Retinal pigment epithelial cell (primary cell): ENCODE measurements at regions not wholly inside any gene's neighbourhood (a gene's known extent, or its start where the extent isn't known, plus 50 kb on each side); places are given as distances from the start of the nearest gene placed in this dataset.

Source experiments
- DNase-seq: peaks from one replicate; pipeline ENCODE4 v3.0.0-alpha.2; 2010; ENCODE audit warnings: low read depth
- H3K4me3 ChIP-seq: 2 replicates; pipeline ENCODE4 v1.5.1; 2011; ENCODE audit warnings: mild to moderate bottlenecking, low read length, control low read depth, moderate library complexity
- TF ChIP-seq, protein P1 (sequence below): conservative IDR thresholded peaks from 2 replicates; pipeline ENCODE4 v1.5.1; 2011; ENCODE audit warnings: low read depth, low read length, control low read depth, inconsistent platforms

DNA sequence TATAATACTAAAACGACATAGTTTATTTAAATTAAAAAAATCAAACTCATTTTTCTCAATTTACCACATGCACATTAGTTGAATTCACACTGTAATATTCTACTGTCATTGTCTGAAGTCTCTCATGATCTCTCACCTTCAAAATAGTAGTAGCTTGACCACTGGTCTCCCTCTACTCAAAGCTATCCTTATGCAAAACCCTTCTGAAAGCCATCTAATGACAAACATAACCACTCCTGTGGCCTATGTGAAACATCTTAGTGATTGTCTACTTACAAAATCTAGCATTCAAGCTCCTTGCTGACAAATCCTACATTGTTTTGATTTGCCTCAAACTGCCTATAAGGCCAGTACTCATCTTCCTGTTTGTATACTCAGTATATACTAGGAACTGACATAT lies 606.0 kb upstream of the GHITM start:
- TF ChIP-seq, protein P1, sequence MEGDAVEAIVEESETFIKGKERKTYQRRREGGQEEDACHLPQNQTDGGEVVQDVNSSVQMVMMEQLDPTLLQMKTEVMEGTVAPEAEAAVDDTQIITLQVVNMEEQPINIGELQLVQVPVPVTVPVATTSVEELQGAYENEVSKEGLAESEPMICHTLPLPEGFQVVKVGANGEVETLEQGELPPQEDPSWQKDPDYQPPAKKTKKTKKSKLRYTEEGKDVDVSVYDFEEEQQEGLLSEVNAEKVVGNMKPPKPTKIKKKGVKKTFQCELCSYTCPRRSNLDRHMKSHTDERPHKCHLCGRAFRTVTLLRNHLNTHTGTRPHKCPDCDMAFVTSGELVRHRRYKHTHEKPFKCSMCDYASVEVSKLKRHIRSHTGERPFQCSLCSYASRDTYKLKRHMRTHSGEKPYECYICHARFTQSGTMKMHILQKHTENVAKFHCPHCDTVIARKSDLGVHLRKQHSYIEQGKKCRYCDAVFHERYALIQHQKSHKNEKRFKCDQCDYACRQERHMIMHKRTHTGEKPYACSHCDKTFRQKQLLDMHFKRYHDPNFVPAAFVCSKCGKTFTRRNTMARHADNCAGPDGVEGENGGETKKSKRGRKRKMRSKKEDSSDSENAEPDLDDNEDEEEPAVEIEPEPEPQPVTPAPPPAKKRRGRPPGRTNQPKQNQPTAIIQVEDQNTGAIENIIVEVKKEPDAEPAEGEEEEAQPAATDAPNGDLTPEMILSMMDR: no peak
- DNase-seq: no peak
- H3K4me3 ChIP-seq: no peak overlapping the region

DNA sequence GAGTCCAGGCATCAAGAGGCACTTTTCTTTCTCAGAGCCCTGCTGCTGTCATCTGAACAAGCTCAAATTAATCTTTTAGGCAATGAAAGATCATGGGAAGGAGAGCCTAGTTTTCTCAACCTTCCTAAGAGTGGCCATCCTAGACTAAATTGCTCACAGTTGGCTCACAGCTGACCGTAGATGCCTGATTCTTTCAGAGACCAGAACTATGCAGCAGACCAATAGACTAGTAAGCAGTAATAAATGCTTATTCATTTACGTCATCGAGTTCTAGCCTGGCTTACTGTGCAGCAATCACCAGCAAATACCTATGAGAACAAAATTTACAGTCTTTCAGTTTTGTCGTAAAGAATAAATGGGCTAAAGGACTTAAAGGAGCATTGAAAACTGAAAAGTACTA lies 602.9 kb upstream of the GHITM start:
- TF ChIP-seq, protein P1: no peak
- H3K4me3 ChIP-seq: no peak overlapping the region
- DNase-seq: no peak

DNA sequence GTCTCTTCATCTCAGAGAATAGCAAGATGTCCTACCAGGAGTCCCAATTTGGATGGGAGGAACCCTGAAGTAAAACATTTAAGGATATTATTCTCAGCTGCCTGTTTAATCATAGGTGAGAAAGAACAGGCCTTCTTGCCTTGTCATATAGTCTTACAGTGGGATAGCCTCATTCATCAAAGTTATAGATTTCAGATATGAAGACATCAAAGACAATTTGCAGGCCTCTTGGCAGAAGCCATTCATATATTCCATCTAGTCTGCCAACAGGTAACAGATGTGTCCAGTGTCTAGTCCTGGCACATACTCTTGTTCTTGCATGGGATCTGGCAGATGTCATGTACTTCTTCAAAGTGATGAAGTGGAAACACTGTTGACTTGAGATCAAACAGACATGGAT lies 601.3 kb upstream of the GHITM start:
- TF ChIP-seq, protein P1: no peak
- DNase-seq: no peak
- H3K4me3 ChIP-seq: no peak overlapping the region

DNA sequence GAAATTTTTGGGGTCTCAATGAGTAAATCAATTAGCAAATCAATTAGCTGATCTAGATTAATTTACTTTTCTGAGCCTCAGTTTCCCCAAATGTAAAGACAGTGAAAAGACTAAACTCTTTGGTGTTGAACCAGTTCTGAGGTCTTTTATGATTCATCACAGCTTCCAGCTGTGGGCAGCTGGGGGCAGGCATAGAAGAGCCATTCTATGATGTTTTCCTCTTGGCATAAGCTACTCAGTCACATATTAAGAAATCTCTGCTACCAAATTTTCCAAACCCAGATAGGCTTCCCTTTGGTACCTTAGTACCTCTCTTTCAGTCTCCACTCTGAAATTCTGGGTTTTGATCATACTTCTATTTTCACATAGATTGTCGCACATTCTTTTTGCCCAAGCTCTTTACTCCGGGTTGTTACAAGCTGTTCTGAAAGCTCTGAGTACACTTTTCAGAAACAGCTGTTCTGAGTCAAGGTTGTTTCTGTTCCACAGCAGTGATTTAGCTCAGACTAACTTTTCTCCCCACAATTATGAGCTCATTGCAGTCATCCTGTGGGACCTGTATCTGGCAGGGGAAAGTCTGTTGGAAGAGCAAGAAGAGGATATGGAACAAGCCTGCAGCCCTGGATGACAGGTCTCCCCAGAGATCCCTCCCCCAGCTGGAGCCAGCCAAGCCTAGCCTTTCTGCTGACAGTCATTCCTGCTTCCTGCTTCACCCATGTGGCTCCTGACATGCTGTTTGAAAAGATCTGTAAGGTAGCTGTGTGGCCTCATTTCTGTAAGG lies 599.6 kb upstream of the GHITM start:
- H3K4me3 ChIP-seq: no peak overlapping the region
- TF ChIP-seq, protein P1: no peak
- no peak for DNase-seq

DNA sequence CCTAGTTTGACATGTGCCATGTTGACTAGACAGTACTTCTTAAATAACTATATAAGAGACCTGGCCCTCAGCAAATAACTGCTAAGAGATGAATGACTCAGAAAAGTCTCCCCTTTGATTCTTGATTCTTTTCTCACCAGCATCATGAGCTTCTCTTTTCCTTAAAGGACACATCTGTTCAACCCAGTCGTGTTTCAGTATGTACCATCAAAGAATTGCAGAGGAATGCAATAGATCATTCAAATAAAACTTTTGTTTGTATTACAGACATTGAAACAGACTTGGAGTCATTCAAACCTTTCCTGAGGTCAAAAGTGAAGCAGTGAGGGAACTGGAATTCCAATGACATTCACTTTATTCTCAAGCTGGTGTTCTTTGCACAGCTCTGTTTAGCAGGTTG lies 598.3 kb upstream of the GHITM start:
- no peak overlapping the region for H3K4me3 ChIP-seq
- TF ChIP-seq, protein P1: no peak
- DNase-seq: no peak

DNA sequence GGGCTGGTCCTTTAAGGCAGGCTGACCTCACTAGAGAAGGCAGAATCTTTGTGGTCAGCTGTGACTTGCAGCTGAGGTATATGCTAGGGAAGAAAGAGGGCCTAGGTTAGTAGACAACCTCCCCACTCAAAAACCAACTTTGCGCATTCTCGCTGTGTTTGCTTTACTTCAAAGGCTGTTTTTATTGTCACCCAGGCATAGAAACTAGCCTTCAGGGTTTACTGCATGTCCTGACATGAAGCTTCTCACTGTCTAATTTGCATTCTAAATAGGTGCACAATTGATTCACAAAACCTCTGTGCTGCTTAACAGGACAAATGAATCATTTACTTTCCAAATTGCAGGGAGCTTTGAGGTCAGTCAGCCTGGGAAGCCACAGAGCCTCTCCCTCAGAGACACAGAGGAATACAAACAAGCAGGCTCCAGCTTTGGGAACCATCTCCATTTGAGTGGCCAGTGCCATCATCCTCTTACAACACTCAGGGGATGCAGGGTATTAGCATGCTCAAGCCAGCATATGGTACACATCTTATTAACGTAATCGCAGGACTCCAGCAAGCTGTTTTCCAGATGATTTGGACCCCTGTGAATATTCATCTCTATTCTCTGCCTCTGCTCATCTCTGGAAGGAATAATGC lies 596.4 kb upstream of the GHITM start:
- no peak for DNase-seq
- no peak overlapping the region for H3K4me3 ChIP-seq
- TF ChIP-seq, protein P1: no peak
